K562 (cell line): ENCODE measurements at regions not wholly inside any gene's neighbourhood (a gene's known extent, or its start where the extent isn't known, plus 50 kb on each side); places are given as distances from the start of the nearest gene placed in this dataset.

Experiments used
- ATAC-seq: fragments of 200-7000 bp; cut with Tn5 transposase; 3 replicates; pipeline ENCODE4 v1.9.1; 2020; ENCODE audit warnings: moderate library complexity
- BruUV-seq: library from RNA; stranded (reverse); fragments of 400-500 nt; replicated peaks from 2 replicates; lab custom pipeline; 2021; lab: Mats Ljungman, UMichigan
- CTCF ChIA-PET: fragments of 300-600 bp; formaldehyde crosslinking; extraction: SDS; loops from one replicate; lab custom pipeline; 2021; ENCODE audit warnings: low intra/inter-chr PET ratio; lab: Yijun Ruan, JAX
- POLR2A ChIA-PET: fragments of 300-600, 350-650 bp; sonication (Branson Sonifier 250); formaldehyde crosslinking; extraction: SDS; loops from one replicate; lab custom pipeline; 2021; ENCODE audit warnings: antibody characterized with exemption, inconsistent platforms; lab: Yijun Ruan, JAX
- DNase-seq, 4 experiments: peaks; one replicate each; pipeline versions ENCODE4 v3.0.0 to v3.0.0-alpha.2; 2011 to 2018; ENCODE audit warnings: low spot score in 3 of 4, mixed read lengths in 3 of 4; ENCODE audit errors: extremely low read depth in 1 of 4
- FAIRE-seq: peaks from 2 replicates; lab custom pipeline; 2011; peaks lifted over from hg19 to GRCh38; lab: Jason Lieb, UNC
- H2AFZ ChIP-seq: 2 replicates; pipeline ENCODE4 v1.6.0; 2011; ENCODE audit warnings: low read depth, low read length, control low read depth, inconsistent platforms
- H3K27ac ChIP-seq: fragments of 200-600 bp; 3 replicates; pipeline ENCODE4 v1.8.0; 2011; ENCODE audit warnings: low read depth, mild to moderate bottlenecking, control low read depth, inconsistent platforms, low read length, moderate library complexity, mixed read lengths; ENCODE audit errors: extremely low read depth
- H3K27me3 ChIP-seq, 2 experiments: fragments of 300-600 bp in 1 of 2; 2 replicates in 1 of 2; 3 replicates in 1 of 2; pipeline versions ENCODE4 v1.6.0 to v1.8.0; 2011; ENCODE audit warnings: inconsistent platforms in 2 of 2, low read length in 2 of 2, mild to moderate bottlenecking in 1 of 2, mixed read lengths in 1 of 2, moderate library complexity in 1 of 2; ENCODE audit not compliant: control insufficient read depth in 2 of 2, insufficient read depth in 2 of 2
- H3K36me3 ChIP-seq: fragments of 300-600 bp; 3 replicates; pipeline ENCODE4 v1.8.0; 2011; ENCODE audit warnings: mild to moderate bottlenecking, low read length, inconsistent platforms; ENCODE audit not compliant: control insufficient read depth, insufficient read depth
- H3K4me1 ChIP-seq, 2 experiments: fragments of 200-600 bp in 1 of 2; replicated peaks in 1 of 2; 2 replicates in 1 of 2; 3 replicates in 1 of 2; pipeline versions ENCODE4 v1.5.1 to v1.8.0; 2011; ENCODE audit warnings: inconsistent platforms in 2 of 2, low read length in 2 of 2, mild to moderate bottlenecking in 1 of 2, mixed read lengths in 1 of 2, moderate library complexity in 1 of 2; ENCODE audit not compliant: control insufficient read depth in 2 of 2, insufficient read depth in 2 of 2
- H3K4me2 ChIP-seq: 2 replicates; pipeline ENCODE4 v1.6.1; 2011; ENCODE audit warnings: low read length, control low read depth, inconsistent platforms, mixed read lengths; ENCODE audit not compliant: insufficient read depth
- H3K4me3 ChIP-seq: fragments of 200-600 bp; sonication (generic), shearing (Covaris generic); 2 replicates; pipeline ENCODE4 v1.5.1; 2016; ENCODE audit warnings: control low read depth, inconsistent platforms
- H3K79me2 ChIP-seq: fragments of 200-600 bp; 3 replicates; pipeline ENCODE4 v1.8.0; 2011; ENCODE audit warnings: low read length, inconsistent platforms; ENCODE audit not compliant: control insufficient read depth, insufficient read depth
- H3K9ac ChIP-seq, 2 experiments: 2 replicates each; pipeline versions ENCODE4 v1.6.0 to v1.6.1; 2011; ENCODE audit warnings: low read depth in 2 of 2, low read length in 2 of 2, control low read depth in 1 of 2, inconsistent platforms in 1 of 2, mild to moderate bottlenecking in 1 of 2, mixed read lengths in 1 of 2; ENCODE audit not compliant: insufficient read depth in 1 of 2
- H3K9me1 ChIP-seq: one replicate; pipeline ENCODE4 v1.6.0; 2011; ENCODE audit warnings: inconsistent platforms, mild to moderate bottlenecking, low read length, moderate library complexity; ENCODE audit not compliant: control insufficient read depth, insufficient read depth
- H3K9me3 ChIP-seq: replicated peaks from 2 replicates; pipeline ENCODE4 v1.5.1; 2011; ENCODE audit warnings: low read depth, low read length, inconsistent platforms; ENCODE audit not compliant: control insufficient read depth, insufficient read depth
- H4K20me1 ChIP-seq: replicated peaks from 2 replicates; pipeline ENCODE4 v1.6.1; 2011; ENCODE audit warnings: low read length, inconsistent platforms, mixed read lengths; ENCODE audit not compliant: control insufficient read depth, insufficient read depth
- BCL6 ChIP-seq: fragments of 250-450 bp; sonication (Bioruptor Pico); IDR thresholded peaks from 2 replicates; pipeline ENCODE4 v1.4.0; 2020
- CEBPG ChIP-seq, 3 experiments: fragments of 200-800 bp in 1 of 3; sonication (Bioruptor generic) in 1 of 3; sonication (generic) in 1 of 3; formaldehyde crosslinking in 1 of 3; IDR thresholded peaks in 2 of 3; conservative IDR thresholded peaks in 1 of 3; 2 replicates each; pipeline versions ENCODE4 v1.6.1 to v1.8.0; 2016 to 2022; ENCODE audit warnings: missing compliant biosample characterization in 2 of 3, missing genetic modification characterization in 2 of 3, mild to moderate bottlenecking in 1 of 3, missing genetic modification reagents in 1 of 3
- COPS2 ChIP-seq: fragments of 450-650 bp; conservative IDR thresholded peaks from 2 replicates; pipeline ENCODE4 v1.6.1; 2016; ENCODE audit warnings: mild to moderate bottlenecking, moderate library complexity
- DIDO1 ChIP-seq: fragments of 450-650 bp; IDR thresholded peaks from 2 replicates; pipeline ENCODE4 v1.6.1; 2016; ENCODE audit warnings: low read depth, missing biosample characterization, missing genetic modification characterization
- FOXK1 ChIP-seq: sonication (generic); formaldehyde crosslinking; IDR thresholded peaks from 2 replicates; pipeline ENCODE4 v1.8.0; 2022; ENCODE audit warnings: missing genetic modification reagents, mild to moderate bottlenecking, borderline replicate concordance
- HLTF ChIP-seq: fragments of 450-650 bp; IDR thresholded peaks from 2 replicates; pipeline ENCODE4 v1.6.1; 2016
- KLF13 ChIP-seq: fragments of 450-650 bp; IDR thresholded peaks from 2 replicates; pipeline ENCODE4 v1.6.1; 2016; ENCODE audit warnings: missing genetic modification characterization, low read depth, mild to moderate bottlenecking, missing compliant biosample characterization, moderate library complexity, borderline replicate concordance
- NCOR1 ChIP-seq: fragments of 450-650 bp; IDR thresholded peaks from 2 replicates; pipeline ENCODE4 v1.6.1; 2016; ENCODE audit warnings: mild to moderate bottlenecking, moderate library complexity
- NFE2 ChIP-seq: IDR thresholded peaks from 2 replicates; pipeline ENCODE4 v1.6.1; 2014; ENCODE audit warnings: antibody characterized with exemption, low read depth
- PKNOX1 ChIP-seq: fragments of 450-650 bp; IDR thresholded peaks from 2 replicates; pipeline ENCODE4 v1.6.1; 2016
- TCF7 ChIP-seq: sonication (generic); IDR thresholded peaks from 2 replicates; pipeline ENCODE4 v1.6.1; 2016; ENCODE audit warnings: antibody characterized with exemption, borderline replicate concordance
- USF1 ChIP-seq: sonication (generic); formaldehyde crosslinking; IDR thresholded peaks from 2 replicates; pipeline ENCODE4 v1.9.0; 2022; ENCODE audit warnings: mild to moderate bottlenecking, missing genetic modification reagents
- ZKSCAN3 ChIP-seq: fragments of 250-450 bp; sonication (Bioruptor Pico); IDR thresholded peaks from 2 replicates; pipeline ENCODE4 v1.4.0; 2020
- ZNF212 ChIP-seq: fragments of 450-650 bp; formaldehyde crosslinking; IDR thresholded peaks from 2 replicates; pipeline ENCODE4 v1.4.0; 2020; ENCODE audit warnings: mild to moderate bottlenecking
- ZNF444 ChIP-seq: fragments of 250-450 bp; sonication (Bioruptor Pico); IDR thresholded peaks from 2 replicates; pipeline ENCODE4 v1.4.0; 2020; ENCODE audit warnings: mild to moderate bottlenecking, moderate library complexity
- ZNF583 ChIP-seq: fragments of 250-450 bp; sonication (Bioruptor Pico); IDR thresholded peaks from 2 replicates; pipeline ENCODE4 v1.4.0; 2020
- WGBS: fragments of 100-300 bp; shearing (Covaris generic); methylation state at CpG from one replicate; pipeline ENCODE4 v1.1.6; 2016; ENCODE audit warnings: low coverage, mixed read lengths; ENCODE audit not compliant: insufficient coverage; ENCODE audit errors: missing lambda C conversion rate; 5-methylcytosine and 5-hydroxymethylcytosine counted together
- in situ Hi-C: fragments of 300-500 bp; cut with MboI; formaldehyde crosslinking; loops from 4 replicates; pipeline ENCODE4 v1.15.0; 2018; ENCODE audit warnings: inconsistent platforms, mixed read lengths
- intact Hi-C: fragments of 100-400 bp; cut with micrococcal nuclease; formaldehyde crosslinking; loops from 2 replicates; pipeline ENCODE4 v1.14.2; 2022
- TF ChIP-seq, protein P1 (sequence below): conservative IDR thresholded peaks from 2 replicates; pipeline ENCODE4 v1.6.1; 2011; ENCODE audit warnings: low read depth, mild to moderate bottlenecking, low read length; ENCODE audit not compliant: control insufficient read depth

- Histone ChIP-seq H3K4me1 (no peaks in the 10 kb centered on the region), H3K9ac (no peak overlapping the region), H3K27ac (no peak overlapping the region), H3K27me3 (peaks cover 0 to 6% of the 10 kb centered on the region in 2 experiments; a peak in 4 of 5 replicates), H3K4me3 (no peak overlapping the region), H3K9me3 (no peaks in the 10 kb centered on the region), H3K36me3 (no peaks in the 10 kb centered on the region), H4K20me1 (no peaks in the 10 kb centered on the region), H3K79me2 (no peaks in the 10 kb centered on the region), H3K9me1 (no peaks in the 10 kb centered on the region), H2AFZ (no peak overlapping the region), H3K4me2 (no peak overlapping the region)
- DNase-seq (no peak), ATAC-seq (no peak), FAIRE-seq (no peak)
- BruUV-seq = no TSS peak
- intact Hi-C loops (no loop called here), in situ Hi-C loops (no loop called here)
- CTCF ChIA-PET = no interaction called here
- POLR2A ChIA-PET = interaction anchor here (0.7 kb wide), 1 partner anchor 36 kb away, joined by 3 read pairs; no protein-coding TSS in a partner anchor
- 1% methylated on average over 4 of the region's 4 CpGs for WGBS
- TF ChIP-seq CEBPG (CRISPR knock-in tag; IDR thresholded peaks at IDR 0.05) (no peak), CEBPG (tag; conservative IDR thresholded peaks at IDR 0.05 in 1 of 2, IDR thresholded peaks at IDR 0.05 in 1 of 2) (no peak), ZNF583 (CRISPR knock-in tag) (no peak), NFE2 (no peak), ZKSCAN3 (no peak), TCF7 (no peak), KLF13 (tag) (no peak), FOXK1 (CRISPR knock-in tag) (no peak), DIDO1 (tag) (no peak), BCL6 (CRISPR knock-in tag) (no peak), ZNF444 (no peak), COPS2 (no peak), ZNF212 (CRISPR knock-in tag) (no peak), USF1 (CRISPR knock-in tag) (no peak), PKNOX1 (no peak), NCOR1 (no peak), HLTF (no peak)
- TF ChIP-seq, protein P1, sequence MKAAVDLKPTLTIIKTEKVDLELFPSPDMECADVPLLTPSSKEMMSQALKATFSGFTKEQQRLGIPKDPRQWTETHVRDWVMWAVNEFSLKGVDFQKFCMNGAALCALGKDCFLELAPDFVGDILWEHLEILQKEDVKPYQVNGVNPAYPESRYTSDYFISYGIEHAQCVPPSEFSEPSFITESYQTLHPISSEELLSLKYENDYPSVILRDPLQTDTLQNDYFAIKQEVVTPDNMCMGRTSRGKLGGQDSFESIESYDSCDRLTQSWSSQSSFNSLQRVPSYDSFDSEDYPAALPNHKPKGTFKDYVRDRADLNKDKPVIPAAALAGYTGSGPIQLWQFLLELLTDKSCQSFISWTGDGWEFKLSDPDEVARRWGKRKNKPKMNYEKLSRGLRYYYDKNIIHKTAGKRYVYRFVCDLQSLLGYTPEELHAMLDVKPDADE = no peak
Measured at GRCh38 chr15:56532721-56533460, 68.0 kb upstream of the MNS1 start.
